IPS-18a (cell line): ENCODE measurements at regions not wholly inside any gene's neighbourhood (a gene's known extent, or its start where the extent isn't known, plus 50 kb on each side); places are given as distances from the start of the nearest gene placed in this dataset.

ENCODE experiments used
- H3K27ac ChIP-seq: one replicate; pipeline ENCODE4 v1.5.1; 2013; ENCODE audit warnings: low read length
- H3K27me3 ChIP-seq: one replicate; pipeline ENCODE4 v1.6.1; 2013; ENCODE audit warnings: mild to moderate bottlenecking, low read length; ENCODE audit not compliant: control insufficient read depth, insufficient read depth
- H3K36me3 ChIP-seq: one replicate; pipeline ENCODE4 v1.6.1; 2013; ENCODE audit warnings: low read depth, low read length; ENCODE audit not compliant: control insufficient read depth
- H3K4me1 ChIP-seq: one replicate; pipeline ENCODE4 v1.6.1; 2013; ENCODE audit warnings: low read depth, low read length; ENCODE audit not compliant: control insufficient read depth
- H3K4me3 ChIP-seq: one replicate; pipeline ENCODE4 v1.5.1; 2013; ENCODE audit warnings: low read length
- H3K9ac ChIP-seq: one replicate; pipeline ENCODE4 v1.6.1; 2013; ENCODE audit warnings: mild to moderate bottlenecking, low read length, moderate library complexity
- H3K9me3 ChIP-seq: one replicate; pipeline ENCODE4 v1.6.1; 2013; ENCODE audit warnings: low read depth, low read length; ENCODE audit not compliant: control insufficient read depth

GRCh38 chr2:173578404-173579107, 223.9 kb downstream of the CDCA7 start:
- Histone ChIP-seq H3K27me3 (no peaks in the 10 kb centered on the region), H3K27ac (no peak overlapping the region), H3K9ac (no peak overlapping the region), H3K4me3 (no peak overlapping the region), H3K4me1 (no peaks in the 10 kb centered on the region), H3K36me3 (no peaks in the 10 kb centered on the region), H3K9me3 (no peaks in the 10 kb centered on the region)

- Histone ChIP-seq H3K27ac (no peak overlapping the region), H3K27me3 (no peaks in the 10 kb centered on the region), H3K4me3 (no peak overlapping the region), H3K9me3 (no peaks in the 10 kb centered on the region), H3K36me3 (no peaks in the 10 kb centered on the region), H3K4me1 (no peaks in the 10 kb centered on the region), H3K9ac (no peak overlapping the region)
Measured at GRCh38 chr2:173580351-173580750, 225.7 kb downstream of the CDCA7 start.

GRCh38 chr2:173580956-173581355, 226.3 kb downstream of the CDCA7 start:
- no peaks in the 10 kb centered on the region for H3K36me3 ChIP-seq
- no peaks in the 10 kb centered on the region for H3K27me3 ChIP-seq
- no peak overlapping the region for H3K4me3 ChIP-seq
- H3K4me1 ChIP-seq: no peaks in the 10 kb centered on the region
- no peak overlapping the region for H3K9ac ChIP-seq
- H3K9me3 ChIP-seq: no peaks in the 10 kb centered on the region
- no peak overlapping the region for H3K27ac ChIP-seq

- H3K27ac ChIP-seq: no peak overlapping the region
- H3K9me3 ChIP-seq: no peaks in the 10 kb centered on the region
- H3K36me3 ChIP-seq: no peaks in the 10 kb centered on the region
- no peak overlapping the region for H3K9ac ChIP-seq
- no peak overlapping the region for H3K4me3 ChIP-seq
- H3K27me3 ChIP-seq: no peaks in the 10 kb centered on the region
- H3K4me1 ChIP-seq: no peaks in the 10 kb centered on the region
Measured at GRCh38 chr2:173583196-173583595, 228.5 kb downstream of the CDCA7 start.

GRCh38 chr2:173584000-173584399, 229.3 kb downstream of the CDCA7 start:
- Histone ChIP-seq H3K9ac (no peak overlapping the region), H3K9me3 (no peaks in the 10 kb centered on the region), H3K27me3 (no peaks in the 10 kb centered on the region), H3K4me3 (no peak overlapping the region), H3K4me1 (no peaks in the 10 kb centered on the region), H3K27ac (no peak overlapping the region), H3K36me3 (no peaks in the 10 kb centered on the region)

- no peak overlapping the region for H3K27ac ChIP-seq
- no peaks in the 10 kb centered on the region for H3K27me3 ChIP-seq
- no peaks in the 10 kb centered on the region for H3K4me1 ChIP-seq
- H3K9ac ChIP-seq: no peak overlapping the region
- no peak overlapping the region for H3K4me3 ChIP-seq
- H3K9me3 ChIP-seq: no peaks in the 10 kb centered on the region
- H3K36me3 ChIP-seq: no peaks in the 10 kb centered on the region
Measured at GRCh38 chr2:173584676-173585458, 230.2 kb downstream of the CDCA7 start.

GRCh38 chr2:173588931-173589369, 234.3 kb downstream of the CDCA7 start:
- Histone ChIP-seq H3K4me3 (no peak overlapping the region), H3K27me3 (no peaks in the 10 kb centered on the region), H3K9ac (no peak overlapping the region), H3K4me1 (no peaks in the 10 kb centered on the region), H3K36me3 (no peaks in the 10 kb centered on the region), H3K27ac (no peak overlapping the region), H3K9me3 (peaks cover 12% of the 10 kb centered on the region)

- H3K27ac ChIP-seq: no peak overlapping the region
Measured at GRCh38 chr2:173589604-173590275, 235.1 kb downstream of the CDCA7 start.

GRCh38 chr2:173590276-173590861, 235.7 kb downstream of the CDCA7 start:
- Histone ChIP-seq H3K4me1 (no peaks in the 10 kb centered on the region), H3K27me3 (no peaks in the 10 kb centered on the region), H3K4me3 (no peak overlapping the region), H3K9me3 (peaks cover 12% of the 10 kb centered on the region), H3K27ac (no peak overlapping the region), H3K36me3 (no peaks in the 10 kb centered on the region), H3K9ac (no peak overlapping the region)

More at GRCh38 chr2:173589604-173590275, 235.1 kb downstream of the CDCA7 start:
- H3K4me1 ChIP-seq: no peaks in the 10 kb centered on the region
- no peak overlapping the region for H3K4me3 ChIP-seq
- no peaks in the 10 kb centered on the region for H3K36me3 ChIP-seq
- H3K9ac ChIP-seq: no peak overlapping the region
- H3K27me3 ChIP-seq: no peaks in the 10 kb centered on the region
- H3K9me3 ChIP-seq: peaks cover 12% of the 10 kb centered on the region

- no peaks in the 10 kb centered on the region for H3K4me1 ChIP-seq
- H3K9ac ChIP-seq: no peak overlapping the region
- H3K27ac ChIP-seq: no peak overlapping the region
- no peak overlapping the region for H3K4me3 ChIP-seq
- no peaks in the 10 kb centered on the region for H3K36me3 ChIP-seq
- H3K27me3 ChIP-seq: no peaks in the 10 kb centered on the region
- peaks cover 12% of the 10 kb centered on the region for H3K9me3 ChIP-seq
Measured at GRCh38 chr2:173593109-173593508, 238.4 kb downstream of the CDCA7 start.

- H3K4me3 ChIP-seq: no peak overlapping the region
- no peak overlapping the region for H3K9ac ChIP-seq
- H3K27ac ChIP-seq: no peak overlapping the region
- no peaks in the 10 kb centered on the region for H3K36me3 ChIP-seq
- H3K27me3 ChIP-seq: no peaks in the 10 kb centered on the region
- no peaks in the 10 kb centered on the region for H3K4me1 ChIP-seq
- H3K9me3 ChIP-seq: peaks cover 12% of the 10 kb centered on the region
Measured at GRCh38 chr2:173596244-173596643, 241.6 kb downstream of the CDCA7 start.
